Stimulated activated naive CD8-positive, alpha-beta T cell treated with anti-CD3 and anti-CD28 coated beads, Interleukin-15, Interleukin-2, amounts not matched to agents 100 U/mL and 50 U/mL, for 24 hours (primary cell): ENCODE measurements at regions not wholly inside any gene's neighbourhood (a gene's known extent, or its start where the extent isn't known, plus 50 kb on each side); places are given as distances from the start of the nearest gene placed in this dataset.

Experiments used
- ATAC-seq: fragments of 150-1000 bp; cut with Tn5 transposase; one replicate; pipeline ENCODE4 v1.10.0; 2021
- DNase-seq: peaks from one replicate; pipeline ENCODE4 v3.0.0; 2021

DNA sequence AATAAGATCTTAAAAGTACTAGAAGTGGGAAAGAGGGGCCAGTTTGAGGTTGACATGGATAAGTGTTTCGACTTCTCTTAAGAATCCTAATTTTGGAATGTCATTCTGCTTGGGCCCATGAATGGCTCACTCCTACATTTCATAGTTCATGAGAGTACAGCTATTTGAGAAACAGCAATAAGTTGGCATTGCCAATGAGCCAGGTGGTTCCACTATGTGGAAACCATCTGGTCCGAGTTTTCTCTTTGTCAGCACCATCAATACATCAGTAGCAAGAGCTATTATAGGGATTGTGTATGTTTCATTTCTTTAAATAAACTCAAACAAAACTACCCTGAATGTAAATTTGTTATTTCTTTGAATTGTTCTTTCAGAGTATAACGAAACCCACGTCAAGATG is 78.1 kb upstream of the NEBL start:
- DNase-seq: no peak
- ATAC-seq: no peak

DNA sequence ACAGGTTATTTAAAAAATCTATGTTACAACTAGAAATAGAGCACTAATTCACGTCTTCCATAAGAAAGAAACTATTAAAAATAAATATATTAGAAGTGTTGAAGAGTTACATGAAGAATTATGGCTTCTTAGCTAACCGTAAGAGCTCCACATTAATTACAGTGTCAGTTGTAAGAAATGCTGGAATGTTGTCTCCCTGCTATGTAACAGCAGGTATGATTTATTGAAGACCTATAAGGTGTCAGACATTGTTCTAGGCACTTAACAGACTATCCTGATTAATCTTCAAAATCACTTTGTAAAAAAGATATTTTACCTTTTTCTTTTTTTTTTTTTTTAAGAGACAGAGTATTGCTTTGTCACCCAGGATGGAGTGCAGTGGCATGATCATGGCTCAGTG is 75.8 kb upstream of the NEBL start:
- ATAC-seq (no peak), DNase-seq (no peak)

DNA sequence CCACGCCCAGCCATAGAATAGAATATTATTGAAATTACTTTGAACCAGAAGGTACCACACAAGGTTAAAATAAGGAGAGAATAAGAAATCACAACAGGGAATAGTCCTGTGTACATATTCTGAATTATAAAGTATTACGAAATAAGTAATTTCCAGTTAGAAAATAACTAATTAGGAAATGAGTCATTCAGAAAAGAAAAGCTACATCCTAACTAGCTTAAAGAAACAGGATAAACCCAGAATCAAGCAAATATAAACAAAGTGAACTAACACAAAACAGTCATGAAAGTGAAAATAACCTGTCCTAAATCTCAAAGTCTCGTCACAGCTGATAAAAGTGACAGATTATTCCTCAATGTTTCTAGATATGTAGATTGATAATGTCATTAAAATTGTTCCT is 74.8 kb upstream of the NEBL start:
- ATAC-seq (no peak), DNase-seq (no peak)

DNA sequence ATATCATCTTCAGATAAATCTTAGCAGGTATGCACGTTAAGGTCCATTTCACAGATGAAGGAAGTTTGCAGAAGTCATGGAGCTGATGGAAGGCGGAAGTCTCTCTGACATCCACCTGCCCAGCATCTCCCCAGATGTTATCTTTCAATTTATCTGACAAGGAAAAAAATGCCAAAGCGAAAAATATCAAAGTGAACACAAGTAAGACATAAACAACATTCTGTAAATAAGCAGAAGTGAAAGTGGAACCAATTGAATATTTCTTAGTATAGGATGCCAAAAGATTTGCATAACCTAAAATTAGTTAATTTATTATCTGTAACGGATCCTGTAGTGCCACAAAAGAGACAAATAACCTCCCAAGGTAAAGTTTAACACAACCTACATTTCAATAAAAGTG is 73.6 kb upstream of the NEBL start:
- ATAC-seq: no peak
- no peak for DNase-seq

DNA sequence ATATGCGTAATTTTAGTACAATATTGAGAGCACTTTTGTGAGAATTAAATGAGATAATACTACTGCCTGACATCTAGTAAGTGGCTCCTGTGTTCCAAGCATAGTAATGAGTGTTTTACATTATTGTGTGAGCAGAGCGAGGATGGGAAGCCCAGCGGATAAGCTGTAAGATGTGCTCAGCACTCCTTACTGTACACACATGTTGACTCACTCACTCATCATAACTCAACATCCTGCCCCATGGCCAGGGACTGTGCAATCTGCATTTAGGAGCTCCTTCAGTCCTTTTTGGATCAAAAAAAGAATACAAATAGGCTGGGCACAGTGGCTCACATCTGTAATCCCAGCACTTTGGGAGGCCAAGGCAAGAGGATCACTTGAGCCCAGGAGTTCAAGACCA is 72.9 kb upstream of the NEBL start:
- no peak for ATAC-seq
- no peak for DNase-seq

DNA sequence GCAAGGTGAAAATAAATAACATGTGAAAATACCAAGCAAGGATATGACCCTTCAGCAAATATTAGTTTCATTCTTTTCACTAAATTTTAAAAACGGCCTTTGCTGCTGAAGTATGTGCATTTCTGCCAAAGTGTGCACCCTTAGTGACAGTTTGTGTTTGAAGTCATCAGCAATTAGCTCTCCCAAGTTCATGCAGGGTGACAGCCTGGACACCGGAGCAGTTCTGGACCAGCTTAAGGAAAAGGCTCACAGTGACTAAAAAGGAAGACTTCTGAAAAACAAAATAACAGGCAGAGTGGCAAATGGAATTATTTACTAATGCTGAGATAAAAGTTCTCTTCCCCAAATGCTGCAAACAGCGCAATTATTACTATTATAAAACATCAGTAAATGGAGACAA is 69.3 kb upstream of the NEBL start:
- no peak for ATAC-seq
- no peak for DNase-seq

DNA sequence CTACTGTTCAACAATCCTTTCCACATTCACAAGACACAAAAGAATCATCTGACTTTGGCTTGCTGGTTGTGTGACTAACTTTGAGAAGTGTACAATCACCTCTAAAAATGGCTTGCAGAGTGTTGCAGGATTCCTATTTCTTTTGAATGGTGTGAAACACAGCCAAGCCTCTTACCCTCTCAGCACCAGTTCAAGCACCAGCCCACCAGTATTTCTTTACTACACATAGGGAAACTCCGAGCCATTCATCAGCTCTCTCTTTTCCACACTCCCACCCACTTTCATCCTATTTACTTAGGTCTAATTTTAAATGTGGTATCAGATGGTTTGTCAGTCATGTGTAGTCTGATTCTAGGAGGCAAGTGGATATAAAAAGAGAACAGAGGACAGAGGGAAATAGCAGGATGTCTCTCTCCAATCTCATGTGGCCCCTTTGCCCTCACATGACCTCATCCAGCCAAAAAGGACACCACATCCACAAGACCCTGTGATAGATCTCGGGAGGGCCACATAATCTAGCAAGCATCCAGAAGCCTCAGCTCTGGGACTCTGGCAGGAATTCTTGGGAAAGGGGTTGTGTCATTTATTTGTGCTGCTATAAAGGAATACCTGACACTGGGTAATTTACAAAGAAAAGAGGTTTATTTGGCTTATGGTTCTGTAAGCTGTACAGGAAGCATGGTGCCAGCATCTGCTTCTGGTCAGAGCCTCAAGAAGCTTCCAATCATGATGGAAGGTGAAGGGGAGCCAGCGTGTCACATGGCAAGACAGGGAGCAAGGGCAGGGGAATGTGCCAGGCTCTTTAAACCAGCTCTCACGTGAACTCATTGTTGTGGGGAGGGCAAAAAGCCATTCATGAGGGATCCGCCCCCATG is 66.8 kb upstream of the NEBL start:
- ATAC-seq (no peak), DNase-seq (no peak)

DNA sequence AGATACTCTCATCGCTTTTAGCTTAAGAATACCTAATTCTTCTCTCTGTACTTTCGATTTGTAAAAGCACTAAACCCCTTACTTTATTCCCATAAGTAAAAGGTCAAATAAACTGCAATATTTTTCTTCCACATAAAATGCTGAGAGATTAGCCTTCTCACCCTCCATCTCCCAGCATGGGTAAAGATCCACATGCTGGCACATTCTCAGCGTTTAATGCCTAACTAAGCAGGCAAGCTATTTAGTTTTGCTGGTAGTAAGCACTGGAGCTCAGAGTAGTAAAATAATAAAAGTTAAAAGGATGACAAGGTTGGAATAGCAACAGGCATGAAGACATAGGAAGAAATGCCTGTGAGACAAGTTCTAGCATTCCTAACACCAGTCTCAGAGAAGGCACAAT is 65.9 kb upstream of the NEBL start:
- DNase-seq (no peak), ATAC-seq (no peak)

DNA sequence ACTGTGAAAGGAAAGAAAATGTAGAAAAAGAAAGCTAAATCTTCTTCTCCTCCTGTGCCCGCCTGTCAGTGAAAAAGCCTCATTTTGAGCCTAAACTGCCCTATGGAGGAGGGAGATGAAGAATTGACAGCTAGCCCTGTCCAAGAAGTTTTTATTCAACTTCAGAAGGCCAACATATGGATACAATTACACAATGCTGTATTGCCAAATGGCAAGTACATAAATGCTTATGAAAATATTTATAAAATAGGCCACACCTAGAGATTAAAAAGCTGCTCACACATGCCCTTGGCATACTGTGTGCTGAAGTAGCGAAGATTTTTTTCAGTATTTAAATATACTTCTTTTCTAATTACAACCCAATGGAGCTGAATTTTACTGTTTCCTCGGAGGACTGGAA is 65.1 kb upstream of the NEBL start:
- ATAC-seq: no peak
- DNase-seq: no peak

DNA sequence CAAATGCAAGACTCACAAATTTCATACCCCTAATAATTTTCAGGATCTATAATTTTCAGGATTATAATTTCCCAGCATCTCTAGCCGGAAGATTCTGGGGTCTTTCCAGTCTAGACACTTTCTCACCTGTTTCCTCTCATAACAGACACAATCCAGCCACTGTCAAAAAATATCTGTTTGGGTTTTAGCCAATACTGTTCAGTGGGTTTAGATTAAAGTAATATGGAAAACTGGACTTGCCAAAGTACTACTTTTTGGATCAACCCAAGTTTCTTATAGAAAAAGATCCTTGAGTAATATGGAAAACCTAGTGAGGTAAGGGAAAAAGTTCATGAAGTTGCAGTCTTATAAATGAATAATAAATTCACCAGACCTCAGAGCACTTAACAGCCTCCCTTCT is 62.1 kb upstream of the NEBL start:
- ATAC-seq (no peak), DNase-seq (no peak)

DNA sequence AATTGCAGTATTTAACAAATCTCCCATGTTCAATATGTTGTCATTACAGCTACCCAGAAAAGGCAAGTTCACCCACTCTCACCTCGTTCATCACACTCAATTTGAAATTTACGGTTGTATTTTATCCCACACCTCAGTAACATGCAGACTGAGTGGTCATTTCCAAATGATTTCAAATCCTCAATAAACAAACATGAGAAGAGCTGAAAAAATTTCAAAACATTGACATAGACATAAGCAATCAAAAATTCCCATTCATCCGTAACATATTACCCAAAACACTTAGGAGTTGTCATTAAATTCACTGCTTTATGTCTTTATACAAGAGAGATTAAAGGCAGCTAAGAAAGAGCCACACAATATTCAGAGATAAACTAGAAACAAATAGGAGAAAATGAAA is 61.7 kb upstream of the NEBL start:
- no peak for ATAC-seq
- no peak for DNase-seq

DNA sequence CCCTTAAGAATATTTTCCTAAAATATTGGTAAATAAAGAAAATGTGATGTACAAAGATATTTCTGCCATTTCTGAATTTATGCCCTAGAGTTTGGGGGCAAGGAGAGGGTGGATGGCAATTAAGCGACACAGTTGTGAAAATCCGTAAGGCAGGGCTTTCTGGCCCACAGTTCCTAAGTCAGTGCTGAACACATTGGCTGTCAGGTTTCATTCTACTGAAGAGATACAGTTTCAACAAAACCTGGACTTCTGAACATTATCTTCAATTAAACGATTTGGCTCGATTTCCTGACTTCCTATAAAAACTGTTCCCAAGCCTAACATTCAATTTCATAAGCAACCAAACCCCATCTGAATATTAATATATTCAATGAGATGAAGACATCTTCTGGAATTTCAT is 61.1 kb upstream of the NEBL start:
- ATAC-seq (no peak), DNase-seq (no peak)

DNA sequence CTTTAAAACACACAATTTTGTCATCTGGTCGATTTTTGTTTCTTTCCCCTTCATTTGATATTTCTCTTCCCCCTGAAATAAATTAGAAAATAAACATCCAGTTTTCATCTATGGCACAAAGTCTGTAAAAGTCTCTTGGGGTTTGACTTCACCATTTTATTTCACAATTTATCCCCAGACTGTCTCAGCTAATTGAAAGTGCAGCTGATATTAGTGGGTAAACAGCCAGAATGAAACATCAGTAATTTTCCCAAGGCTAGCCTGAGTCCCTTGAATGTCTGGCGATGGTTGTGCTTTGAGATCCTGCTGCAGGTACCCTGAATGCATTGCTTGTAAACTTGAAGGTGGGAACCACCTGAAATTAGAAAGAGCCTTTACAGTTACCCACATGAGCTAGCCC is 60.6 kb upstream of the NEBL start:
- ATAC-seq (no peak), DNase-seq (no peak)

DNA sequence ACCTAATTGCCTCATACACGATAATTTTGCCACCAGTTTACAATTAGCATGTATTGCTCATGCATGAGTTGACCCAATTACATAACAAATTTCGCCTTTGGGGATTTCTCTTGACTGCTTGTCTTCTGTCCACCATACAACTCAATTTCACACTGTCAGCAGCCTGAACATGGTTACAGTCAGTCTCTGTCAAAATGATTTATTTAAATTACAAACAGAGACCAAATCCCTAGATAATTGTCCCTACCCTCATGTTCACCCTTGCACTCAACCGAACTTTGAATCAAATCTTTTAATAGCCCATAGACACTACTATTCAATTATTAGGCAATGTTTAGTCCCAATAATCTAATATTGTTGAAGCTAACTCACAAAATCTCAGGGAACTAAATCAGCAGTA is 59.7 kb upstream of the NEBL start:
- DNase-seq (no peak), ATAC-seq (no peak)

DNA sequence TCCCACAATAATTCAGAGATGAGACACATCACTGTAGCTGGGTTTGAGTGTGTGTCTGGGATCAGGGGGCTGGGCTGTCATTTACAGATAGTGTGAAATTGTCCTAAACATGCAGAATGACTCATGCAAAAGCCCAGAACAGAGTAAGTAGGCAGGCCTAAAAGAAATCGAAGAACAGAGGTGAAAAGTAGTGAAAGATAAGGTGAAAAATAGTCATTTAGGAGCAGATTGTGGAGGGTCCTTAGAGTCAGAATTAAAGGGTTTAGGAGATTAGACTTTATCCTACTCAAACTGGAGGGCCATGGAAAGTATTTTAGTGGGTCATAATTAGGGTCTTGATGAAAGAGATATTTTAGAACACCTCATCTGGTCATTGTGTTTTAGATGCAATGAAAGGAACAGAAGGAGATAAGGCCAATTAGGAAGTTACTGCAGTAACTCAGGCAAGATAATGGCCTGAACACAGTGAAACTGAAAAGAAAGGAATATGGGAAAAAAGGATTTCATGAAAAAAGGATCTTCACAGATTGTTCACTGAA is 58.3 kb upstream of the NEBL start:
- DNase-seq (no peak), ATAC-seq (no peak)

DNA sequence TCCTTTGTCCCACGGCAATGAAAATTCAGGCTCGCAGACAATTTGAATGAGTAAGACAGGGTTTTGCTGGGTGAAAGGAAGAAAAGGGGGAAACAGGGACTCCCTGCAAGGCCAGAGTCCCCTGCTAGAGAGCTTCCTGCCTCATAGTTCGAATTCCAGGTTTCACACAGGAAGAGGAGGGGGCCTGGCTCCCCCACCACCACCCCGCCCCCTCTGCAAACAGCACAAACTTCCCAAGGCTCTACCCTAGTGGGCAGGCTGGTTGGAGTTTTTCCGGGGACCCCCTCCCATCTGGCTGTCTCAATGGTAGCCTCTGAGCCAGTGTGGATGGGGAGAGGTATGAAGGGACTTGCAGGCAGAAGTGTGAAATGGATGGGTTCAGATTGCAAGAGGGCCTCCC is 57.4 kb upstream of the NEBL start:
- ATAC-seq (no peak), DNase-seq (no peak)

DNA sequence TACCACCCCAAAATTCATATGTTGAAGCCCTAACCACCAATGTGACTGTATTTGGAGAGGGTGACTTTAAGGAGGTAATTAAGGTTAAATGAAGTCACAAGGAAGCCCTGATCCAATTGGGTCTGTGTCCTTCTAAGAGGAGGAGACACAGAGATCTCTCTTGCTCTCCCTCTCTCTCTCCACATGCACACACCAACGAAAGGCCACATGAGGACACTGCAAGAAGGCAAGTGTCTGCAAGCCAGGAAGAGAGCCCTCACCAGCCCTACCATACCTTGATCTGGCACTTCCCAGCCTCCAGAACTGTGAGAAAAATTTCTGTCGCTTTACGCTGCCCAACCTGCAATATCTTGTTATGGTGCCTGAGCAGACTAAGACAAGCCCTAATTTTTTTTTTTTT is 56.0 kb upstream of the NEBL start:
- ATAC-seq (no peak), DNase-seq (no peak)

DNA sequence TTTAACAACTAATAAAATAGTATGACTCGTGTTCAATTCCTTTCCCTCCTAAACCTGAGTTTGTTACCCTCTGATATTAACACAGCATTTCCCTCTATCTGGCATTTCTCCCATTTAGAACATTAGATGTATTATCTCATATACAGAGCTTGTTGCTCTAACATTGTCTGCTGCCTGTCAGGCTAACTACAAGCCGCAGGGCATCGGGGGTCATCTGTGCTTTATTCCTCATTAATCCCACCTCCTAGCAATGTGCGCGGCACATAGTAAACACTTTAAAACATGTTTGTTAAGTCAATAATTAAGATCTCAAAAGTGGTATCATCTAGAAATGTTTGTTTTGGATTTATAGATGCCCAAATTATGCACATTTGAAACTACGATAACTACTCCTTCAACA is 52.9 kb upstream of the NEBL start:
- DNase-seq: no peak
- no peak for ATAC-seq

DNA sequence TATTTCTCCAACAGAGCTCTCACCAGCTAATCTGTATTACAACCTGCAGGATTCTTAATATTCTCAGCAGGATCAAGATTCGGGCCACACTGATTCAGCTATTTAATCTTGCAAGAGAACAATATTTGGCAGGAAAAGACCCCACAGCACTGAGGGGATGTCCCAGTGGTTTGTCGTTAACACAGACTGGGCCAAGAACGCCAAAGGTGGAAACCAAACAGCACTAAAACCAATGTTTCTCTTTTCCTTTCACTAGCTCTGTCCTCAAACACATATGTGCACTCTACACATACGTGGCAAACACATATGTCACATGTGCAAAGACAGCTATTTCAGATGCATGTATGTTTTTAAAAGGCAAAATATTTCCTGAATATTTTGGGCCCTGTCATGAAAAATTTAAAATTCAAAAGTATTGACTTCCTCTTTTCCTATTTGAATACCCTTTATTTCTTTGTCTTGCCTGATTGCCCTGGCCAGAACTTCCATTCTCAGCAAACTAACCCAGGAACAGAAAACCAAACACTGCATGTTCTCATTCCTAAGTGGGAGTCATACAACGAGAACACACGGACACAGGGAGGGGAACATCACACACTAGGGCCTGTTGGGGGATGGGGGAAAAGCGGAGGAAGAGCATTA is 51.7 kb upstream of the NEBL start:
- ATAC-seq (no peak), DNase-seq (no peak)
